ENCODE measurements at regions not wholly inside any gene's neighbourhood (a gene's known extent, or its start where the extent isn't known, plus 50 kb on each side); places are given as distances from the start of the nearest gene placed in this dataset.

DNA sequence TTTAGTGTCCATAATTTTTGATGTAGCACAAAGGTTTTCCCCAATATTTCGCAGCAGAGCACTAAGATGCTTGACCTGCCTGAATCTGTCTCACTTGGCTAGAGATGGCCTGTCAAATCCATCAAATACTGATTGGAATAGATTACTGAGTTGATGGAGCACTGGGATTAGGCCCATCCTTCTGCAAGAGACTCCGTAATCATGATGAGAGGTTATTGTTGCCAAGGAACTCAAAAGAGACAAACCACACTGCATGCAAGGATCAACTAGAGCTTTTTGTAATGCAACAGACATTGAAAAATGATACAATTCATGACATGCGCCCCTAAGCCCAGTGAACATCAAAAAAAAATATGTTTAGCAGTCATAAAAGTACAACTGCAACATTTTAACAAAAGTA is 585.3 kb upstream of the GRAMD2B start:
- TF ChIP-seq, protein P1, sequence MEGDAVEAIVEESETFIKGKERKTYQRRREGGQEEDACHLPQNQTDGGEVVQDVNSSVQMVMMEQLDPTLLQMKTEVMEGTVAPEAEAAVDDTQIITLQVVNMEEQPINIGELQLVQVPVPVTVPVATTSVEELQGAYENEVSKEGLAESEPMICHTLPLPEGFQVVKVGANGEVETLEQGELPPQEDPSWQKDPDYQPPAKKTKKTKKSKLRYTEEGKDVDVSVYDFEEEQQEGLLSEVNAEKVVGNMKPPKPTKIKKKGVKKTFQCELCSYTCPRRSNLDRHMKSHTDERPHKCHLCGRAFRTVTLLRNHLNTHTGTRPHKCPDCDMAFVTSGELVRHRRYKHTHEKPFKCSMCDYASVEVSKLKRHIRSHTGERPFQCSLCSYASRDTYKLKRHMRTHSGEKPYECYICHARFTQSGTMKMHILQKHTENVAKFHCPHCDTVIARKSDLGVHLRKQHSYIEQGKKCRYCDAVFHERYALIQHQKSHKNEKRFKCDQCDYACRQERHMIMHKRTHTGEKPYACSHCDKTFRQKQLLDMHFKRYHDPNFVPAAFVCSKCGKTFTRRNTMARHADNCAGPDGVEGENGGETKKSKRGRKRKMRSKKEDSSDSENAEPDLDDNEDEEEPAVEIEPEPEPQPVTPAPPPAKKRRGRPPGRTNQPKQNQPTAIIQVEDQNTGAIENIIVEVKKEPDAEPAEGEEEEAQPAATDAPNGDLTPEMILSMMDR (conservative IDR thresholded peaks at IDR 0.05; ENCODE audit: low read length) = no peak
- TF ChIP-seq EZH2phosphoT487 (IDR thresholded peaks at IDR 0.05; ENCODE audit: borderline replicate concordance, low read depth, low read length) = no peak
